Fibroblast of gingiva (primary cell): ENCODE measurements at regions not wholly inside any gene's neighbourhood (a gene's known extent, or its start where the extent isn't known, plus 50 kb on each side); places are given as distances from the start of the nearest gene placed in this dataset.
"Not testable (repeated sequence)": the region's sequence is repeated elsewhere in the genome, so short reads cannot be mapped to it uniquely, and the experiment has no call there.

Experiments used
- DNase-seq: peaks from one replicate; pipeline ENCODE4 v3.0.0-alpha.2; 2011; ENCODE audit warnings: low read depth

DNA sequence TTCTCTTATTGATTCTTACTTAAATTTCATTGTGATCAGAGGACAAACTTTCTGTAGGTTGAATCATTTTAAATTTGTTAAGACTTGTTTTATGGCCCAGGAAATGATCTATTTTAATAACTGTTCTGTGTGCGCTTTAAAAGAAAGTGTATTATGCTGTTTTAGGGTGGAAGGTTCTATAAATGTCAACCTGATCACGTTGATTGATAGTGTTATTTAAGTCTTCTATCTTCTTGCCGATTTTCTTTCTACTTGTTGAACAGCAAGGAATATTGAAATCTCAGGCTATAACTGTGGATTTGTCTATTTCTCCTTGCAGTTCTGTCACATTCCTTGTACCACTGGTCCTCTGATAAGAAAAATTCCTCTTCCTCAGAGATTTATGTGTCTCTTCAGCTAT, 112.7 kb downstream of the TANC2 start:
- DNase-seq, result no peak

GRCh38 chr17:63082273-63082861, 116.3 kb downstream of the TANC2 start:
- DNase-seq, result peak; percentile 39

- DNase-seq, result no peak
Measured at GRCh38 chr17:63082952-63083351, 116.9 kb downstream of the TANC2 start.

DNA sequence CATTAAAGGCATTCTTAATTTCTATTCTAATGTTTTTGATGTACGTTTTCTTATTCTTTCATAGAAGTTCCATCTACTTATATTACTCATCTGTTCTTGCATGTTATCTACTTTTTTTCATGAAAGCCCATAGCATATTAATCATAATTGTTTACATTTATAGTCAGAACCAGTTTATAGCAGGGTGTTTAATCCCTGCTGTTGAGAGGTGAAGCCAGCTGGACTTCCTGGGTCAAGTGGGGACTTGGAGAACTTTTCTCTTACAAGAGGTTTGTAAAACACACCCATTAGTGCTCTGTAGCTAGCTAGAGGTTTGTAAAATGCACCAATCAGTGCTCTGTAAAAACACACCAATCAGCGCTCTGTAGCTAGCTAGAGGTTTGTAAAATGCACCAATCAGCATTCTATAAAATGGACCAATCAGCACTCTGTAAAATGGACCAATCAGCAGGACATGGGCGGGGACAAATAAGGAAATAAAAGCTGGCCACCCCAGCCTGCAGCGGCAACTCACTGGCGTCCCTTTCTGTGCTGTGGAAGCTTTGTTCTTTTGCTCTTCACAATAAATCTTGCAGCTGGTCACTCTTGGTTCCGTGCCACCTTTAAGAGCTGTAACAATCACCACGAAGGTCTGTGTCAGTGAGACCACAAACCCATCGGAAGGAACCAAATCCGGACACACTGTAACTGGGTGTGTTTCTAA, 120.6 kb downstream of the TANC2 start:
- DNase-seq, result no peak

DNA sequence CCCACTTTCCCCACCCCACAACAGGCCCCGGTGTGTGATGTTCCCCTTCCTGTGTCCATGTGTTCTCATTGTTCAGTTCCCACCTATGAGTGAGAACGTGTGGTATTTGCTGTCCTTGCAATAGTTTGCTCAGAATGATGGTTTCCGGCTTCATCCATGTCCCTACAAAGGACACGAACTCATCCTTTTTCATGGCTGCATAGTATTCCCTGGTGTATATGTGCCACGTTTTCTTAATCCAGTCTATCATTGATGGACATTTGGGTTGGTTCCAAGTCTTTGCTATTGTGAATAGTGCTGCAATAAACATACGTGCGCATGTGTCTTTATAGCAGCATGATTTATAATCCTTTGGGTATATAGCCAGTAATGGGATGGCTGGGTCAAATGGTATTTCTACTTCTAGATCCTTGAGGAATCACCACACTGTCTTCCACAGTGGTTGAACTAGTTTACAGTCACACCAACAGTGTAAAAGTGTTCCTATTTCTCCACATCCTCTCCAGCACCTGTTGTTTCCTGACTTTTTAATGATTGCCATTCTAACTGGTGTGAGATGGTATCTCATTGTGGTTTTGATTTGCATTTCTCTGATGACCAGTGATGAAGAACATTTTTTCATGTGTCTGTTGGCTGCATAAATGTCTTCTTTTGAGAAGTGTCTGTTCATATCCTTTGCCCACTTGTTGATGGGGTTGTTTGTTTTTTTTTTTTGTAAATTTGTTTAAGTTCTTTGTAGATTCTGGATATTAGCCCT, 124.5 kb downstream of the TANC2 start:
- DNase-seq, result not testable (repeated sequence)

- DNase-seq, result not testable (repeated sequence)
Measured at GRCh38 chr17:63091909-63092308, 125.9 kb downstream of the TANC2 start.

DNA sequence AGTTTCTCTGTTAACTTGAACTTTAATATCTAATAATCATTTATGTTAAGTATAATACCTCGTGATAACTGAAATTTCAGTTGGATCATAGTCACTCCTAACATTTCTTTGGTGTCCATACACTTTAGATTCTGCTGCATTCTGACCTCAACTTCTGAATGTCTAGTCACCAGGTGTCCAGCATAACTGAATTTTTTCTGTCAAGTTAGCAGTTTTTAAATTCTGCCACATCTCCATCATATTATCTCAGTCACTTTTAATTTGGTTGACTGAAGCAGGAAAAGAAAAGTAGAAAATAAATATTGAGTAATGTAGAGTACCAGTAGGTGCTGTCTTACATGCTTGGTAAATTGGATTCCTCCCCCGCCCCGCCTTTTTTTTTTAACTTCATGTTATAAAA, 128.6 kb downstream of the TANC2 start:
- no peak for DNase-seq

GRCh38 chr17:63095459-63095858, 129.4 kb downstream of the TANC2 start:
- DNase-seq, result no peak

- no peak for DNase-seq
Measured at GRCh38 chr17:63095879-63096278, 129.8 kb downstream of the TANC2 start.

GRCh38 chr17:63096426-63096825, 130.4 kb downstream of the TANC2 start:
- DNase-seq, result no peak

DNA sequence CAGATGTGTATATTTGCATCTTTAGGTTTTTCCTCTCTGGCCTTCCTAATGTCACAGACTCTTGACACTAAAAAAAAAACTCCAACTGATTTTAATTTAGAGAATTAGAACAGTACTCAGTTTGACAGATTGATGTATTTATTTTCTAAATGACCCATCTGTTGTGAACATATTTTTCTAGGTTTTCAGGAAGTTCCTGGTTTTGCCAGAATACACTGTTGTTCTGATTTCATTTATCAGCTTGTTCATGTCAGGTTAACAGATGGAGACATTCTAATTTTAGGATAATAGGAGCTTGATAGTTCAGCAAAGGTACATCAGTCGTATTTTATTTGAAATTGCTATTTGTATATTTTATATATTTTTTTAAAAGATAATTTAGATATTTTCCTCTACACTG, 133.4 kb downstream of the TANC2 start:
- no peak for DNase-seq

- DNase-seq, result no peak
Measured at GRCh38 chr17:63102034-63102433, 136.0 kb downstream of the TANC2 start.

DNA sequence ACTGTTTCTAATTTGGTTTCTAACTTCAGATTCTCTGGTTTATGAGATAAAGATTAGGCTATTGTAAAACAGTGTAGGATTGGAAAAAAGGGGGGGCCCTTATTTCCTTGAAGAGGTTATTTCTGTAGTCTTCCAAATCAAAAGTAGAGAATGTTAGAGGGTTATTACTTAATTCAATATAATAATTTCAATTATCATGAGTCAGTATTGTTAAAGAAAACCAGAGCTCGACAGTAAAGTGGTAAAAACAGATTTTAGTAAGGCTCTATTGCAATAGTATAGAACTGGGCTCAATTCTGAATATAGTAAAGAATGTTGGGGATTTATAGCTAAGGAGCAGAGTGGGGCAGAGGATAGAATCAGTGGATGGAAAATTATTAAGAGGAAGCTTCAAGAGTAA, 140.0 kb downstream of the TANC2 start:
- no peak for DNase-seq

GRCh38 chr17:63109661-63110060, 143.6 kb downstream of the TANC2 start:
- DNase-seq, result no peak

- no peak for DNase-seq
Measured at GRCh38 chr17:63113167-63113566, 147.1 kb downstream of the TANC2 start.

DNA sequence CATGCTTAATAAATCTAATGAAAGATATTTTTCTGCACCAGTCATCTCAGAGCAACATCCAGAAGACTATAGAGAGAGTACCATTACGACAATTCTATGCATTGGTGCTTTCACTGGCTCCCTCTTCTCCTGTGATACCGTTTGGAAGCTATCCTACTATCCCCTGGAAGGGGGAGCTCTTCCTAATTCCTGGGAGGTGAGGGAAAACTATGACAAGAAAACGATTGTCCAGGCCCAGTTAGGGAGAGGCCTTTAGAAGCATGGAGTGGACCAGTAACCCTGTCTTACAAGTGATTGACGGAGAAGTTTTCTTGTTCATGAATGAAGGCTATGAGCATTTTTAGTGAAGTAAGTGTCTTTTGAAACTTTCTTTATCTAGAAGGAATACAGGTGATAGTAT, 150.2 kb downstream of the TANC2 start:
- no peak for DNase-seq

- peak; percentile 11 for DNase-seq
Measured at GRCh38 chr17:63116967-63117830, 151.2 kb downstream of the TANC2 start.

DNA sequence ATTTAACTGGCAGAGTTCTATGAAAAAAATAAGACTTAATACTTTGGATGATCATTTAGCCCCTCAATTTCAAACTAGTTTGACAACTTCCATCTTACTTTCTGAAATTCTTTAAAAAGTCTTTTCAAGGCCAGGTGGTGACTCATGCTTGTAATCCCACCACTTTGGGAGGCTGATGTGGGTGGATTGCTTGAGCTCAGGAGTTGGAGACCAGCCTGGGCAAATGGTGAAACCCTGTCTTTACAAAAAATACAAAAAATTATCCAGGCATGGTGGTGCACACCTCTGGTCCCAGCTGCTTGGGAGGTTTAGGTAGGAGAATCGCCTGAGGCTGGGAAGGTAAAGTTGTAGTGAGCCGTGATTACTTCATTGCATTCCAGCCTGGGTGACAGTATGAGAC, 154.4 kb downstream of the TANC2 start:
- DNase-seq, result peak; percentile 5

DNA sequence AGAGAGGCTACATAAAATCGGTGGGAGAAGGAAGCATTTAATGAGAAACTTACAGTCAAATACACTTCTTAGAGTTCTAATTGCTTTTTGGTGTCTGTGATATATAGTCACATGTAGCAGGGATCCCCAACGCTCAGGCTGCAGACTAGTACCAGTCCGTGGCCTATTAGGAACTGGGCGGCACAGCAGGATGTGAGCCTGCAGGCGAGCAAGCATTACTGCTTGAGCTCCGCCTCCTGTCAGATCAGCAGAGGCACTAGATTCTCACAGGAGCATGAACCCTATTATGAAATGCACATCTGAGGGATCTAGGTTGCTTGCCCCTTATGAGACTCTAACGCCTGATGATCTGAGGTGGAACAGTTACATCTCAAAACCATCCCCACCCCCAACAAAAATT, 158.5 kb downstream of the TANC2 start:
- DNase-seq, result no peak

GRCh38 chr17:63124958-63125357, 158.9 kb downstream of the TANC2 start:
- no peak for DNase-seq

- DNase-seq, result no peak
Measured at GRCh38 chr17:63125987-63126386, 160.0 kb downstream of the TANC2 start.

DNA sequence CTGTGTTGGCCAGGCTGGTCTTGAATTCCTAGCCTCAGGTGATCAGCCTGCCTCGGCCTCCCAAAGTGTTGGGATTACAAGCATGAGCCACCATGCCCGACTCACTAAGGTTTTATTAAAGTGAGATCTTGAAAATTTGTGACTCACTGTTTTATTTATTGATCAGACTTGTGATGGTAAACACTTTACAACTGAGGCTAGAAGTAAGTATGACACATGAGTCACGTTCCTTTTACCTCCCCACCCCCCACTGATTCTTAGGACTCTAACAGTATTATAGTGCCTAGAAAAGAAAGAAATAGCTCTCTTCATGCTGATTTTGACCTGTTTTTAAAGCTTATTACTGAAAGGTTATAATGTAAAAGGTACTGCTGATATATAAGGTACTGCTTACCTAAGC, 160.6 kb downstream of the TANC2 start:
- DNase-seq, result no peak
